GM12872 (cell line): ENCODE measurements at regions not wholly inside any gene's neighbourhood (a gene's known extent, or its start where the extent isn't known, plus 50 kb on each side); places are given as distances from the start of the nearest gene placed in this dataset.

Experiments used
- CTCF ChIP-seq: IDR thresholded peaks from 3 replicates; pipeline ENCODE4 v1.5.1; 2011; ENCODE audit warnings: low read depth, mild to moderate bottlenecking, low read length, moderate library complexity; ENCODE audit not compliant: insufficient read depth

- TF ChIP-seq CTCF = no peak
Measured at GRCh38 chr3:151976211-151977050, 103.0 kb downstream of the SUCNR1 start.

- no peak for TF ChIP-seq CTCF
Measured at GRCh38 chr3:151979906-151980305, 106.5 kb downstream of the SUCNR1 start.

DNA sequence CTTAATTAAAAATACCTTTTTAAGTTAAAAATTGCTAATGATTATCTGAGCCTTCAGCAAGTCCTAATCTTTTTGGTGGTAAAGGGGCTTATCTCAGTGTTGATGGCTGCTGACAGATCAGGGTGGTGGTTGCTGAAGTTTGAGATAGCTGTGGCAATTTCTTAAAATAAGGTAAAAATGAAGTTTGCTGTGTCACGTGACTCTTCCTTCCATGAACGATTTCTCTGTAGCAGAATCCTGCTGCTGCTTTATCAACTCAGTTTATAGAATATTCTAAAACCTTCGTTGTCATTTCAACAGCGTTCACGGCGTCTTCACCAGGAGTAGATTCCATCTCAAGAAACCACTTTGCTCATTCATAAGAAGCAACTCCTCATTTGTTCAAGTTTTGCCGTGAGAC is 110.1 kb downstream of the SUCNR1 start:
- no peak for TF ChIP-seq CTCF

GRCh38 chr3:151985787-151986430 is 112.5 kb downstream of the SUCNR1 start:
- no peak for TF ChIP-seq CTCF

DNA sequence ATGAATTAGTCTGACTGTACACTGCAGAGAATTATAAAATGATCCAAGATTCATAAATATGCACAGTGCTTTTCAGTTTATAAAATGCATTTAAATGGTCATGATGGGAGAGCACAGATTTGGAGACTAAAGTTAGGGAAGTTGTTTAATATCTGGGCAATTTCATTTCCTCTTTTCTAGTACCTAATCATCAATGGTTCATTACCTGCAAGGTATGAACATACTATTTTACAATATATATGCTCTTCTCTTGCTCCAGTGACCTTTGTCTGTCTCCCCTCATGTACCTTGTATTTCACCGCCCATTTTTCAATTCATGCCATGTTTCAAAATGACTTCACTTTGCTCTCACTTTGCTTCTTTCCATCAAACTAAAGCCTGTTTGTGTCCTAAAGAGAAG is 114.5 kb downstream of the SUCNR1 start:
- no peak for TF ChIP-seq CTCF

DNA sequence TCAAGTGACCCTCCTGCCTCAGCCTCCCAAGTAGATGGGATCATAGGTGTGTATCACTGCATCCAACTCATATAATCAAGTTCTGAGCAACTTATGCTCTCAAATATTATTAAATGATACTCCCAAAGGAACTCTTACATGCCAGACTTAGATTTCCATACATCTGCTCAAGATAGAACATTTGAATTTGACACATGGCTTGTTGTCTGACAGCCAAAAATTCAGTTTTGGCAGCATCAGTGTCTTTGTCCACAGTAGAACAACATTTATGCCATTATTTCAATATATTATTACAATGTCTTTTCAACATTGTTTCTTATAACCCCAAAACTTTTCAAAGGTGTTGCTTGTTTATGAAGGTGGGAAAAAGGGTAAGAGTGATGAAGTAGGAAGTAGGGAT is 116.2 kb downstream of the SUCNR1 start:
- no peak for TF ChIP-seq CTCF

GRCh38 chr3:151990696-151991376 is 117.4 kb downstream of the SUCNR1 start:
- TF ChIP-seq CTCF = no peak
